NOMO-1 (cell line): ENCODE measurements at regions not wholly inside any gene's neighbourhood (a gene's known extent, or its start where the extent isn't known, plus 50 kb on each side); places are given as distances from the start of the nearest gene placed in this dataset.

Experiments used
- DNase-seq, 2 experiments: peaks; one replicate each; lab custom pipeline; 2025; ENCODE audit not compliant: unreplicated experiment in 2 of 2; lab: John Stamatoyannopoulos, UW

DNA sequence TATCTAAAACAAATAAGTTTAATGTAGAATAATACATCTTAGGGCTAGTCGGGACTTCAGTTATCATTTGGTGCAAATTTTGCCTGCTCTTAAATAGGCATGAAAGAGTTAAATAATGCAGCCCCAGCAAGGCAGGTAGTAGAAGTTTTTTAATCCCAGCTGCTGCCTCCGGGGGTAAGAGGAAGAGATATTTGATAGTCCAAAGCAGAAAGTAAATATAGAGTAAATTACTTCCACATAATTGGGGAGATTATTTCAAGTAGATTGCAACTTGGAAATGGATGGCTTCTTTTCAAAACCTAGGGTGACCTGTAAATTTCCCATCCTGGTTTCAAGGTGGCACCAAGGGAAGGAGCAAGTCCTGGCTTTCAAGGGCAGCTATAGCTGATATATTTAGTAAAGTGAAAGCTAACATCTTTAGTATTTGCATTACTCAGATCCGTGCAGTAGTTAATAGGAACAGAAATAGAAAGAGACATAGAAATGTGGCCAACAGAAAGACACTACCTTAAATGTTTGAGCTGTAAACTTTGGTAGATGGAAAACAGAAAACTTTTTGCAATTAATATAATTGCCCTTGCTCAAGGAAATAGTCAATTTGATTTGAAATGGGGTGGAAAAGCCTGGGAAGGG lies 109.1 kb downstream of the LMO4 start:
- DNase-seq, result no peak

DNA sequence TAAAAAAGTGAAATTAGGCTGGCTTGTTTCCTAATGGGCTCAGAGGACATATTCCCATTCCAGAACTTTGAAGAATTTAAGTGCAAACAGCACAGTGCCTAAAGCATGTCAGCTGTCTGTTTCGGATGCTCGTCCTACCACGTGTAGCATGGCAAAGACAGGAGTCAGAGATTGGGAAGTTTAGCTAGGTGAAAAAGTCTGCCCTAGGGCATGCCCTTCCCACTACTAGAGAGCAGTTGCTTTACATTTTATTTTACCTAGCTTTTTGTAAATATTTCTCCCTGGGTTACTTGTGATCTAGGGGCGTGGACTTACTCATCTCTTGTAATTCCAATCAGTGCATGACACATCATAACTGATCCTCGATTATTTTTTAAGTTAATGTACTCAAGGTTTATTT lies 111.1 kb downstream of the LMO4 start:
- DNase-seq, result no peak

DNA sequence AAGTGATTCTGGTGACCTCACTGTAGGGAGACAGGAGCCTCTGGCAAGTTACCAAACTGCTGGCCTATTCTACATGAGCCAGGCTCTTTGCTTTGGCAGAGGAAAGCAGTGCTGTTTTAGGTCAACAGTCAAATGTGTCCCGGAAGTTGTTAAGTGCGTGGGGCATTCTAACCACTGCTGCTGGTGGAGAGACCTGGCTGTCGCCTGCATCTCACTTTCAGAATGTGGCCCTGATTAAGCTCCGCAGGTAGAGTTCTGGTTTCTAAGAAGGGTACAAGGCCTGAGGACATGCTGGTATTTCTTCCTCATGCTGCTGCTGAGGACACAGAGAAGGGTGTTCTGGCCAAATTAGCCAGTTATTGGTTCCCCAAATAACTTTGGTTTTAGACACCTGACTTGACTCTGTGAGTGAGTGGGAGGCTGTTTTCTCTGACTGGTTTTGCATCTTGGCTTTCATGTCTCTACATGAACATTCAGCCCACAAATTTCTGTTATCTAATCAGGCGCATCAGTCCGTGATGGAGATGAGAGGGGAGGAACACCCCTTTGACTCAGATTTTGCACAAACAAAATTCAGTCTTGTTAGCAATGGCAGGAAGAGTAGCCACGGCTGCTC lies 120.8 kb downstream of the LMO4 start:
- DNase-seq, result no peak

DNA sequence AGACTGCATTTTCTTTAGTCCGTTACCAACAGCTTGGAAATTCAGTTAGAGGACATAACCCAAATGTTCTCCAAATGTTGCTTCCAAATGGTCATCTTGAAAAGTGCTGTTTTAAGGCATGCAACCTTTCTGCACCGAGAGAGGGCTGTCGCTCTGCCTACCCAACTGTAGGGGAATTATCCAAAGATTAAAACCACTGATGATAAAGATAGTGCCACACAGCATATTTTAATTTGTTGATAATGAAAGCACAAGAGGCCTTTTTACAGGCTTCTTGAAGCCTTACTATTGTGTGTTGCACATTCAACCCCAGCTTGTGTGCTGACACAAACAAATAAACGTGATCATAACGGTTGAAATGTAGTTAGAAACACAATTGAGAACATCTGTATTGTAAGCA lies 121.5 kb downstream of the LMO4 start:
- DNase-seq, result no peak

DNA sequence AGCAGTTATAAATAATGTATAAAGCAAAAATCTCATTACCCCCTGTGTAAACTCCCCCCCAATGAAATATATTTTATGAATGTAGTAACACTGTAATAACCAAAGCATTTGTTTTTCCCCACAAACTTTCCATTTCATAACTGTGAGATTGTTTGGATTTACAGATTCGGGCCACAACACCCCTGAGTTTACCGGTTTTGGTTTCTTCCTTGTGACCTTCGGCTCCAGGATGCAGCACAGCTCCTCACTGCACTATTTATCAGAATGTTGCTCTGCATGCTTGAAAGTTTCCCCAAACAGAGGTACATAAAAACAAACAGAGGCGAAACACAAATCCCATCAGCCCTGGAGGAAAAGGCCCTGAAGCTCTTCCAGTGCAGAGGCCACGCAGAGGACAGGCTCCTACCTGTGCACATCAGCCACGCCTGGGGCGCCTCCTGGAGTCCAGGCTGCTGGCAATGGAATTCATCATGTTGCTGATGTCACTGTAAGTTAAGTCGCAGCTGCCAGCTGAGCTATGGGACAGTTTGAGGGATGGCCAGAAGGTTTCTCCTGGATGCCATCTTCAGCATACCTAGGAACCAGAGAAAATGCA lies 122.0 kb downstream of the LMO4 start:
- DNase-seq, result no peak

DNA sequence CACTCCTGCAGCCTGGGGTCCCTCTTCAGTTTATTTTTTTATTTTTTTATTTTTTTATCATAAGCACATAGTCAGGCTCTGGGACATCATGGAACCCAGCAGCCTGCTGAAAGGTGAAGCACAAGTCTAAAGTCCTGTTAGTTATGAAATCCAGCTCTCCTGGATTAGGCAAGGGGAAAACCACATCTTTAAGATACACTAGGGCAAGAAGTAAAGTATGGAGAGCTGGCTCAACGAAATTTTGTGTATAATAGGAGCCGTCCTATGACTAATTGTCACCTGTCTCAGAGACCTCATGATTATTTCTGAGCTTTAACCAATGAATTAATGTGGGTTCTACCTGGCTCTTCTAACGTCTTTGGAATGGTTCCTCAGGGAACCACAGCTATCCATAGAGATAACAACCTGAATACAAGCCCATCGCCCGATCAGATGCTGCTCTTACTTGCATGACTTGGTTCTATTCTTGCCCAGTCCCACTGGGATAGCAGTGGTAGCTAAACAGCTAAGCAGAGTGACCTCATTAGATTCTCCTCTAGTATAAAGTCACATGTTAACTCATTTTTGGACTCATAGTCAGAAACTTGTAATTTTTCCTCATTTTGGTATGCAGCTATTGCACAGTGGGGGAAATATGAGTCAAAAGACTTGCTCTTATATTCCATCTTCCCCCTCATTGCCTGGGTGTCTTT lies 122.7 kb downstream of the LMO4 start:
- DNase-seq, result no peak

DNA sequence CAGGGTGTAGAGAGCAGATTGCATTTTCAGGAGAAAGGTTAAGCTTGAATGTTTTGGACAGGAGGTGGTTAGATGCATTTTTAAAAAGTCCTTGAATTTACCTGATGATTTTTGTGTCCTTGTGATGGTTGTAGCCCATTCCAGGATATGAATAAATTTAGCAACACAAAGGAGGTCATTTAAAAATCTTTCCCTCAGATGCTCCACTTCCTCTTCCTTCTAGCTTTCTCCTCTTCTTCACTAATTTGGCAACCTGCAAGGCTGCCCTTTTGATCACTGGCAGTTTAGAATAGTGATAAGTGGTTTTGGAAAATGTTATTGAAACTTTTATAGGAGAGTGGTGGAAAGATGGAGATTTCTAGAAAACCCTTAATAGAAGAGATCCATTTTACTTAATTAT lies 124.0 kb downstream of the LMO4 start:
- no peak for DNase-seq

DNA sequence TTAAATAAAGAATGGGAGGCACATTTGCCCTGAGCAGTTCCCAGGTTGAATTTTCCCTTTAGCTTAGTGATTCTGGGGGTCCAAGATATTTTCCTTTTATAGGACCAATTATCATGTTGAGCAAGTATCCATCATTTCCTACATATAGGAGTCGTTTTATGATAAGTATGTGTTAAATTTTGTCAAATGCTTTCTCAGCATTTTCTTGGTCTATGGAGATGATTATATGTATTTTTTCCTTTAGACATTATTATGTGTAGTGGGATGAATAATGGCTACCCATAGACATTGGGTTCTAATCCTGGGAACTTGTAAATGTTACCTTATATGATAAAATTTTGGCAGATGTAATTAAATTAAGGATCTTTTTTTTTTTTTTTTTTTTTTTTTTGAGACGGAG lies 128.7 kb downstream of the LMO4 start:
- DNase-seq, result no peak

DNA sequence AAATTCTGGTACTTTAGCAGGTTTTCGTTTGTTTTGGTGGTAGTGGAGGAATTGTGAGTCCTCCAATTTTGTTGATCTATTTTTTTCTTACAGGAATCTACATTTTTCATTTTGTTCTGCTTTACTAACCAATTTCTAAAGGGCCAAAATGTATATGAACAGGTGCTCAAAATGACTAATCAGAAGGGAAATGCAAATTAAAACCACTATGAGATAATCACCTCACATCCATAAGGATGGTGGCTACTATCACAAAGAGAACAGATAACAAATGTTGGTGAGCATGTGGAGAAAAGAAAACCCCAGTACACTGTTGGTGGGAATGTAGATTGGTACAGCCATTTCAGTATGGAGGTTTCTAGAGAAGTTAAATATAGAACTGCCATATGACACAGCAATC lies 134.2 kb downstream of the LMO4 start:
- no peak for DNase-seq

DNA sequence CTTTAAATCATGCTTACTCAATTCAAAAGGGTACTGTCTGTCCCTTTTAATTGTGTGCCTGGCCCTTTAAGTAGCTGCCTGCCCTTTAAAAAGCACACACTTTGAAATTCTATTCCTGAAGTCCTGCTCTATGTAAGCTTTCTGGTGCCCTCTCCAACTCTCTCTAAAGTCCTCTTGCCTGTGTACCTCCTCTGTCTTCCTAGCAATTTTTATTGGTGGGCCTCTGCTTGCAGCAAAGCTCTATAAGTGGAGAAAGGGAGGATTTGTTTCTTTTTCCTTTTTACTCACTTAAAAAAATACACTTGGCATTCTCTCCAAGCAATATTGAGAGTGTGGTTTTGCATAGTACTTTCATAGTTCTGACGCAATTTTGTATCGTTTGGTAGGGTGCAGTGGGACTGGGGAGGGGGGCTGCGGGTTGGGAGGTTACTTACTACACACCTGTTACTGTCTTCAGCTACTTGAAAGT lies 135.4 kb downstream of the LMO4 start:
- DNase-seq, result no peak

DNA sequence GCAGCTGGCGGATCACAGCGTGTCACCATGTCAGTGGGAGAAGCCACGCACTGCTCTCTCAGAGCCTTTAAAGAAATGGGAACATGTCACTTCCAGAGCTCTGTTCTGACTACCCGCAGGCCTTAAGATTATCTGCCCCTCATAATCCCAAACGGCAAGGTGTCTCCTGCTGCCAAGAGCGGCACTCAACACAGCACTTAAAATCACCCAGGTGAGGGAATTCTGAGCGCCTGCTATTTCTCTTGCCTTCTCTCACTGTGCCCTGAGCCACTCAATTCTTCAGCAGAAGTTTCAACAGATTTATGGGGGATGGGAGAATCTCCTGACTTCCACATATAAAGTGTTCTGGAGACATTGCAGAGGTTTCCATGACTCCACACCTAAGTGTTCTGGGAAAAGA lies 137.9 kb downstream of the LMO4 start:
- no peak for DNase-seq

DNA sequence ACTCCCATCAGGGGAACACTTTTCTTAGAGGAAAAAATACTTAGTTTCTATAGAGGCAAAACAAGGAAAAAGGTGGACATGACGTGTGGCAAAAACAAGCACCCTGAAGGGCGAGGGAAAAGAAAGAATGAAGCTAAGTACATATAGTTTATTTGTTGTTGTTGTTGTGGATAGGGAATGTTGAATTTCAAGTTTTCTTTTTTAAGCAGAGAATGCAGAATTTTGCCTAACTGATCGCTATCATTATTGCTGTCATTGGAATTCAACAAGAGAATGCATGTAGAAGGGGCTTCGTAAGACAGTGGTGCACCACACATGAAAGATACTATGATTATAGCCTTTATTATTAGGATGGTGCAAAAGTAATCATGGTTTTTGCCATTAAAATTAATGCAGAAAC lies 144.0 kb downstream of the LMO4 start:
- DNase-seq, result no peak

DNA sequence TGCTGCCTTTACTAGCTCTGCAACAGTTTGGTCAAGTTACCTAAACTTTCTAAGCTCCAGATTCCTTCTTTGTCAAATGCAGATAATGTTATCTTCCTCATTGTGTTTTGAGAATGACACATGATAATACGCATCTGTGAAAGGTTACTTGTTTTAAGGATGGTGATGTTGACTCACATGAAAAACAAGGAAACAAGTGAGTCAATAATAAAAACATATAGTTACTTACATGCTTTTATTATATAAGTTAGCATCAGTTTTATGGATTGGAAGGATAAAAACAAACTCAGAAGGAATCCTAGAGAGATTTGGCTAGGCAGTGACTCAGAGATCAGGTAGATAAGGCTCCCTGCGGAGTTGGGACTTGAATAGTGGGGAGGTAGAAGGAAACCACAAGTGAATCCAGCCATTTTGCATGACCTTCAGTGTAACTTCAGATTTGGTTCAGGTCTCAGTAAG lies 144.6 kb downstream of the LMO4 start:
- no peak for DNase-seq

DNA sequence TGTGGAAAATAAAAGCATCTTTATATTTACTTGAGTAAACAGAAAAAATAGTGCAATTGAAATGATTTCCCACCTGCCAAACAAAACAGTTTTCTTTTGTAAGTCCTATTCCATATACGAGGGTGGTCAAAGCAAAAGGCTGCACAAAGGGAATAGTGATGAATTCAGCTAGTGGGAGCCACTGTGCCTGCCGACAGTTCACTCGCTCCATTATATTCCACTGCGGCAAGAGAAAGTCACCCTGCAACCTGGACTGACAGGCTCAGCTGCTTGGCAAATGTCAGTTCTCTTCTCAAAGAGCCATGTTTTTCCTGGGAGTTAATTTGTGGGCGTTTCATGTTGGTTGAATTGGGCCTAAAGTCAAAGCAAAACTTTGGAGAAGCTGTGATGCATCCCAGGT lies 145.4 kb downstream of the LMO4 start:
- DNase-seq, result no peak

DNA sequence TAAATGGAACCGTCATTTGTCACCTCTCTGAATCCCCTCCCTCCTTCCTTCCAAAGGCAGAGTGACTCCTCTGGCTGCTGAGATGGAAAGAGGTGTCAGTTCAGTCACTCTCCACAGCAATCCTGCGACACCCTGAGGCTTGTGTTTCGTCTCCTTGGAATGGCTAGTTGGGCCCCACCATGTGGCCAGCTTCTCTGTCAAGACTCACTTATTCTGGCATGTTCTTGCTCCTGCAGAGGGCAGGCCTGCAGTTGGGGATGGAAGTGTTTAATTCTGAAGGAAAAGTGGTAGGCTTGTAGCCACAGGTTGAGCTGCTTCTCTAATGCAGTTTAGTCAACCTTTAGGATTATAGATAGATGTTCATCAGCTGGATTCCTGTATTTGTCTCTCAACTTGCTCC lies 149.6 kb downstream of the LMO4 start:
- no peak for DNase-seq

DNA sequence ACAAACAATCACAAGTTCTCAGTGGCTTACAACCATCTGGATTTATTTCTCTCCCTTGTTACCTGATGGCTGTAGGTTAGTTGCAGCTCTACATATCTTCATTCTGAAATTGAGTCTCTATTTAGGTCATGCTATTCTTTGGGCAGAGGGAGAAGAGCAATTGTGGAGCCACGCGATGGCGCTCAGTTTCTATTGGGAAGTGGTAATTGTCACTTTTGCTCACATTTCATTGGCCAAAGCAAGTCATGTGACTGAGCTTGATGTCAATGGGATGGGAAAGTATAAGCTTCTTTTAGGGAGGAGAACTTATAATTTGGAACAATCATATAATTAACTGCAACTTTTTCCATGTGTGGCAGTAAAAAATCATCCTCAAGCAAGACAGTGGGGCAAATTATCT lies 166.5 kb downstream of the LMO4 start:
- no peak for DNase-seq

DNA sequence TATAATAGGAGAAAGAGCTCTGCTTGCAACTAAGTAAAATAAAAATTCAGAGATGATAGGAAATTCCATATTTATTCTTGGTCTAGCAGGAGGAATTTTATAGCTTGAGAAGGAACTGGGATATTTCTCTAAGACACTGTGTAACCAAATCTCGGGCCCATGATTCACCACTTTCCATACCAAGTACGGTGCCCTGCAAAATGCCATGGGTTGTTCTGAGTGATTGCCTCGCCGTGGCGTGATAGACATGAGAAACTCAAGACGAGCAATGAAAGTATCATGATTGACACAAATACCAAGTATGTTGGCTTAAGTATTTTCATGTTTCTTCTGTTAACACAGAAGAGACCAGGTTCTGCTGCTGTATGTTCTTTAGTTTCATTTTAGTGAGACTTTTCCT lies 167.2 kb downstream of the LMO4 start:
- DNase-seq, result no peak

DNA sequence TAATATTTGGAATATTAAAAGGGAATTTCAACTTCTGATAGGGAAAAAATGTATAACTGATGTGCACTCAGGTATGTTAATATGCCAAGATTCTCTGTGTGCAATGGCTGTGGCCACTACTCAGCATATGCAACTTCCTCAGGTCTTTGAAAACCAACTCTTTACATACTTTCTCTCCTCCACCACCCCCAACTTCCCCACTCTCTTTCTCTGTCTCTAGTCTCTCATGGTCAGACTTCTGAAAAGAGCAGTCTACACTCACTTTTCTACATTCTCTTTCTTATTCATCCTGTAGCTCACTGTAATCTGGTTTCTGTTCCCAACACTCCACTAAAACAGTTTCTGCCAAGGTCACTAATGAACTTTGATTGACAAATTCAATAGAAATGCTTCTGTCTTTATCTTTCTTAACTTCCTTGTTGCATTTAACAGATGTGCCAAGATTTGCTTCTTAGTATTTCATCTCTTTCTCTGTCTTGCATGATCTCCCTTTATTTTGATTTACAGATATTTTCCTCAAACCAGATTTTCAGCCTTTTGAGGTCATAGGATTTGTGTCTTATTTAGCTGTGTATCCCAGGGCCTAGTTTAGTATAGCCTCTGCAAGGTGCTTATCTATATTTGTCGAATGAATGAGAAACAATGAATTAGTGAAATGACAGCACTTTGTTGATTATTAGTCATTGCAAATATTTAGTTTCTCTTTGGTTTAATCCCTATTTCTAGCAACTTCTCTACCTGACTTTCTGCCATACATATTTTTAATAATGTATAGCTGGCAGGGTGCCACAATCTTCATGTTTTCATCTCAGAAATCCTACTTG lies 168.9 kb downstream of the LMO4 start:
- DNase-seq, result no peak

DNA sequence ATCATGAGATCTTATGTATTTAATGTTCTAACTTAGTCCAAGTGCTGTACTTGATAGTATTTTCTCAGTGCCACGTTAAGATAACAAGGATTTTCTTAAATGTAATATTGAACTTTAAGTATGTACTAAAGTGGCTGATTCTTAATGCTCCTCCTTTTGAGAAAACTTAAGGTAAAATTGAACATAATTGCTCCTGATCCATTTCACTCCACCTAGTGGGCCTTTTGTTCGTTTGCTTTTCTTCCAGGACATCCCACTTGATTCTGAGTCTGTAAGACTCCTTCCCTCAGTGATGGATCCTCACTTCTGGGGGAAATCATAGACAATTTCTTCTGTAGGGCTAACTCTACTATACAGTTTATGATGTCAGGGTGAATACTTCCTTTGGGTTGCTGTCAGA lies 173.1 kb downstream of the LMO4 start:
- no peak for DNase-seq

DNA sequence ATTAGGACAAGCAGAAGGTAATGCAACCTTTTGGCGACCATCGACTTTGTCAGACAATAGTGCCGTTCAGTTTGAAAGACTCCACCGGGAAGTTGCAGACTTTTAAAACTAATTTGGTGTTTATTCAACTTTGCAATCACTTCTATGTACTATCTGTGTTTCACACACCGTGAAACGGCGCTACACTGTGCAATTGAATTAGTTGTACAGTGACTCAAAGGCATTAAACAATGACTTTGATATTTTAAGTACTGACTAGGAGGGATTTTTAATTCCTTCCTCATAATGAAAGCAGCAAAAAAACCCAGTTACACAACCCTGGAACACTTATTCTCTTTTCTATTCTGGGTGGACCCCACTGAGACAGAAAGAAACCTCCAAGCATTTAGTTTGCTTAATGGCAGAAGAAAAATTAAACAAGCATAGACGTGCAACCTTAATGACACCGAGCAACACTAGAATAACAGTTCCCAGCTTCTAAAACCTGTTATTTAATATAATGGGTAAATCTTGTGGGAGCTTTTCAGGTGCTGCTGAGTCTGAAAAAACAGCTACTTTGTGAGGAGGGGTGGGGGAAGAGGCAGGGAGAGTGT lies 176.8 kb downstream of the LMO4 start:
- no peak for DNase-seq

DNA sequence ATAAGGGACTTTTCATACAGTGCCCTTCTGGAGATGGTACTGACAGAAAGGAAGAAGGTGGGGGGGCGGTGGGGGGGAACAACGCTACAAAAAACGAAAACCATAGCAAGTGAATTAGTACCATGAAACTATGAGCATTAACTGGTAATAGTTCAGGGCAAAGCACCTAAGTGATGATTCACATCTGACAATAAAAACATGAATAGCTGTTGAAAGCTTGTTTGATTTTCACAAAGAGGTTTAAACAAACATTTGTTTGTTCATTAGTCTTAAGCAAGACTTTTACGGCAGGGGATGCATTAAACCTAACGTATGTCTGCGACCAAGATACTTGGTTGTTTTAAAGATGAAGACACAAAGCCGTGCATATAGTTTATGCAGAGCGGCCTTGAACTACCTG lies 177.5 kb downstream of the LMO4 start:
- DNase-seq, result no peak
